SJCRH30 (cell line): ENCODE measurements at regions not wholly inside any gene's neighbourhood (a gene's known extent, or its start where the extent isn't known, plus 50 kb on each side); places are given as distances from the start of the nearest gene placed in this dataset.

Experiments used
- DNase-seq, 2 experiments: peaks; one replicate each; pipeline ENCODE4 v3.0.0-alpha.2; 2015 to 2020
- H3K27ac ChIP-seq: fragments of 250-450 bp; sonication (Bioruptor Pico); 2 replicates; pipeline ENCODE4 v1.5.1; 2020; ENCODE audit warnings: mild to moderate bottlenecking, moderate library complexity
- H3K27me3 ChIP-seq: fragments of 250-450 bp; sonication (Bioruptor Pico); 2 replicates; pipeline ENCODE4 v1.5.1; 2020; ENCODE audit warnings: mild to moderate bottlenecking, moderate library complexity
- H3K36me3 ChIP-seq: fragments of 250-450 bp; sonication (Bioruptor Pico); 2 replicates; pipeline ENCODE4 v1.5.1; 2020; ENCODE audit warnings: mild to moderate bottlenecking, moderate library complexity
- H3K4me1 ChIP-seq: fragments of 250-450 bp; sonication (Bioruptor Pico); 2 replicates; pipeline ENCODE4 v1.5.1; 2020; ENCODE audit warnings: mild to moderate bottlenecking, moderate library complexity
- H3K4me3 ChIP-seq: fragments of 250-450 bp; sonication (Bioruptor Pico); 2 replicates; pipeline ENCODE4 v1.5.1; 2020; ENCODE audit warnings: mild to moderate bottlenecking, moderate library complexity
- H3K9me3 ChIP-seq: fragments of 250-450 bp; sonication (Bioruptor Pico); replicated peaks from 2 replicates; pipeline ENCODE4 v1.5.1; 2020; ENCODE audit warnings: mild to moderate bottlenecking, moderate library complexity

GRCh38 chr1:55272994-55273393 lies 57.8 kb upstream of the USP24 start:
- Histone ChIP-seq H3K27me3 (no peaks in the 10 kb centered on the region), H3K4me1 (peaks cover 9% of the 10 kb centered on the region), H3K36me3 (no peaks in the 10 kb centered on the region), H3K9me3 (no peaks in the 10 kb centered on the region; the same call in 1 of the 2 replicates), H3K27ac (no peak overlapping the region), H3K4me3 (no peak overlapping the region)
- no peak for DNase-seq
